SK-N-SH (cell line): ENCODE measurements at regions not wholly inside any gene's neighbourhood (a gene's known extent, or its start where the extent isn't known, plus 50 kb on each side); places are given as distances from the start of the nearest gene placed in this dataset.
"Not testable (repeated sequence)": the region's sequence is repeated elsewhere in the genome, so short reads cannot be mapped to it uniquely, and the experiment has no call there.

Source experiments
- CTCF ChIA-PET: fragments of 300-600, 350-600 bp; formaldehyde crosslinking; extraction: SDS; loops from one replicate; lab custom pipeline; 2021; lab: Yijun Ruan, JAX
- POLR2A ChIA-PET: fragments of 350-600 bp; sonication (Branson Sonifier 250); formaldehyde crosslinking; extraction: SDS; loops from one replicate; lab custom pipeline; 2020; ENCODE audit warnings: antibody characterized with exemption, inconsistent platforms; lab: Yijun Ruan, JAX
- DNase-seq: peaks from one replicate; pipeline ENCODE4 v3.0.0; 2012
- H2AFZ ChIP-seq: fragments of 200-600 bp; sonication (generic); 2 replicates; pipeline ENCODE4 v1.8.1; 2016; ENCODE audit warnings: antibody characterized with exemption, mild to moderate bottlenecking, low read depth
- H3F3A ChIP-seq: fragments of 200-600 bp; sonication (generic); replicated peaks from 2 replicates; pipeline ENCODE3; 2016; ENCODE audit warnings: antibody characterized with exemption, mild to moderate bottlenecking; ENCODE audit not compliant: insufficient read depth
- H3K27ac ChIP-seq, 2 experiments: fragments of 200-500 bp in 1 of 2; fragments of 200-600 bp in 1 of 2; sonication (Bioruptor generic) in 1 of 2; sonication (generic), shearing (Covaris generic) in 1 of 2; 2 replicates each; pipeline versions ENCODE4 v1.5.1 to v1.6.1; 2014 to 2016; ENCODE audit warnings: low read depth in 2 of 2, inconsistent platforms in 1 of 2, low read length in 1 of 2, mild to moderate bottlenecking in 1 of 2, mixed read lengths in 1 of 2
- H3K27me3 ChIP-seq: fragments of 200-600 bp; sonication (generic), shearing (Covaris generic); 2 replicates; pipeline ENCODE4 v1.6.1; 2016; ENCODE audit warnings: mixed run types; ENCODE audit not compliant: insufficient read depth
- H3K36me3 ChIP-seq, 2 experiments: fragments of 200-500 bp in 1 of 2; fragments of 200-600 bp in 1 of 2; sonication (Bioruptor generic) in 1 of 2; sonication (generic) in 1 of 2; replicated peaks in 1 of 2; 2 replicates each; pipeline versions ENCODE3 to v1.5.1; 2014 to 2016; ENCODE audit warnings: low read length in 1 of 2, mild to moderate bottlenecking in 1 of 2; ENCODE audit not compliant: insufficient read depth in 2 of 2, control insufficient read depth in 1 of 2
- H3K4me1 ChIP-seq, 2 experiments: fragments of 200-500 bp in 1 of 2; fragments of 200-600 bp in 1 of 2; sonication (Bioruptor generic) in 1 of 2; sonication (generic), shearing (Covaris generic) in 1 of 2; 2 replicates each; pipeline versions ENCODE4 v1.5.1 to v1.6.1; 2014 to 2016; ENCODE audit warnings: low read depth in 1 of 2, low read length in 1 of 2, mixed run types in 1 of 2; ENCODE audit not compliant: insufficient read depth in 2 of 2, control insufficient read depth in 1 of 2
- H3K4me2 ChIP-seq: fragments of 200-600 bp; sonication (generic), shearing (Covaris generic); 2 replicates; pipeline ENCODE4 v1.6.1; 2017; ENCODE audit warnings: mixed run types
- H3K4me3 ChIP-seq, 2 experiments: fragments of 200-500 bp in 1 of 2; fragments of 200-600 bp in 1 of 2; sonication (Bioruptor generic) in 1 of 2; sonication (generic), shearing (Covaris generic) in 1 of 2; 2 replicates each; pipeline versions ENCODE4 v1.5.1 to v1.8.1; 2014 to 2016; ENCODE audit warnings: low read depth in 2 of 2, inconsistent platforms in 1 of 2, low read length in 1 of 2, mild to moderate bottlenecking in 1 of 2, mixed read lengths in 1 of 2, moderate library complexity in 1 of 2
- H3K79me2 ChIP-seq: fragments of 200-600 bp; sonication (generic); 2 replicates; pipeline ENCODE4 v1.8.1; 2017; ENCODE audit warnings: mild to moderate bottlenecking; ENCODE audit not compliant: insufficient read depth
- H3K9ac ChIP-seq: fragments of 200-600 bp; sonication (generic); 2 replicates; pipeline ENCODE4 v1.6.1; 2017; ENCODE audit warnings: mixed run types
- H3K9me2 ChIP-seq: fragments of 200-600 bp; sonication (generic); 2 replicates; pipeline ENCODE4 v1.6.1; 2017; ENCODE audit warnings: mixed run types
- H3K9me3 ChIP-seq: fragments of 200-600 bp; sonication (generic); 2 replicates; pipeline ENCODE4 v1.6.1; 2017; ENCODE audit warnings: mixed run types, mild to moderate bottlenecking, moderate library complexity
- H4K20me1 ChIP-seq: fragments of 200-600 bp; sonication (generic); 2 replicates; pipeline ENCODE4 v1.6.1; 2017; ENCODE audit warnings: mild to moderate bottlenecking, mixed run types; ENCODE audit not compliant: insufficient read depth
- CTCF ChIP-seq: fragments of 200-600 bp; sonication (generic); IDR thresholded peaks from 2 replicates; pipeline ENCODE4 v1.6.1; 2017; ENCODE audit warnings: antibody characterized with exemption, mild to moderate bottlenecking, moderate library complexity
- ELF1 ChIP-seq: IDR thresholded peaks from 2 replicates; pipeline ENCODE4 v1.4.0; 2012
- EP300 ChIP-seq, 2 experiments: IDR thresholded peaks; 2 replicates each; pipeline versions ENCODE4 v1.4.0 to v1.6.1; 2012; ENCODE audit warnings: borderline replicate concordance in 1 of 2, low read depth in 1 of 2, low read length in 1 of 2
- FOSL2 ChIP-seq: IDR thresholded peaks from 2 replicates; pipeline ENCODE4 v1.4.0; 2012; ENCODE audit warnings: low read depth, mild to moderate bottlenecking, moderate library complexity, borderline replicate concordance
- FOXJ3 ChIP-seq: sonication (generic); formaldehyde crosslinking; IDR thresholded peaks from 2 replicates; pipeline ENCODE4 v1.5.1; 2020; ENCODE audit warnings: mild to moderate bottlenecking, missing genetic modification reagents
- GABPA ChIP-seq: IDR thresholded peaks from 2 replicates; pipeline ENCODE4 v1.4.0; 2012; ENCODE audit warnings: low read depth, mild to moderate bottlenecking
- GATA2 ChIP-seq: sonication (generic); formaldehyde crosslinking; IDR thresholded peaks from 2 replicates; pipeline ENCODE4 v1.5.0; 2020; ENCODE audit warnings: mild to moderate bottlenecking, missing genetic modification reagents
- IRF3 ChIP-seq: fragments of 150-350 bp; IDR thresholded peaks from 2 replicates; pipeline ENCODE4 v1.6.1; 2016; ENCODE audit warnings: mild to moderate bottlenecking, low read depth, low read length
- MAX ChIP-seq: IDR thresholded peaks from 2 replicates; pipeline ENCODE4 v1.4.0; 2012; ENCODE audit warnings: low read depth
- NFIC ChIP-seq: IDR thresholded peaks from 2 replicates; pipeline ENCODE4 v1.4.0; 2012; ENCODE audit warnings: borderline replicate concordance
- RAD21 ChIP-seq: IDR thresholded peaks from 2 replicates; pipeline ENCODE4 v1.6.1; 2012; ENCODE audit warnings: mild to moderate bottlenecking, low read length
- RXRA ChIP-seq: IDR thresholded peaks from 2 replicates; pipeline ENCODE4 v1.4.0; 2012; ENCODE audit warnings: low read depth, mild to moderate bottlenecking, borderline replicate concordance
- SIN3A ChIP-seq: IDR thresholded peaks from 2 replicates; pipeline ENCODE4 v1.6.1; 2012; ENCODE audit warnings: low read depth, mild to moderate bottlenecking, low read length, moderate library complexity, borderline replicate concordance
- SMC3 ChIP-seq: IDR thresholded peaks from 2 replicates; pipeline ENCODE4 v1.6.1; 2012; ENCODE audit warnings: low read depth, low read length, improper control_type of control experiment
- USF1 ChIP-seq: IDR thresholded peaks from 2 replicates; pipeline ENCODE4 v1.4.0; 2012; ENCODE audit warnings: low read depth, borderline replicate concordance
- YY1 ChIP-seq: IDR thresholded peaks from 2 replicates; pipeline ENCODE4 v1.4.0; 2012; ENCODE audit warnings: low read depth, mild to moderate bottlenecking
- ZBTB33 ChIP-seq: IDR thresholded peaks from 2 replicates; pipeline ENCODE4 v1.4.0; 2012; ENCODE audit warnings: low read depth, borderline replicate concordance
- WGBS: methylation state at CpG from one replicate; pipeline ENCODE4 v1.1.6; 2017; ENCODE audit warnings: low lambda C conversion rate; 5-methylcytosine and 5-hydroxymethylcytosine counted together

- H3K9ac ChIP-seq: no peak overlapping the region
- H3K4me2 ChIP-seq: no peak overlapping the region
- ChIA-PET CTCF (no interaction called here), POLR2A (no interaction called here)
- H3K9me3 ChIP-seq: no peaks in the 10 kb centered on the region
- no peaks in the 10 kb centered on the region for H3K36me3 ChIP-seq
- no peaks in the 10 kb centered on the region for H3K79me2 ChIP-seq
- no peak overlapping the region for H3K27ac ChIP-seq
- no peak for DNase-seq
- H3K4me1 ChIP-seq: no peaks in the 10 kb centered on the region
- H3K9me2 ChIP-seq: no peaks in the 10 kb centered on the region
- H2AFZ ChIP-seq: no peak overlapping the region
- H3F3A ChIP-seq: no peaks in the 10 kb centered on the region
- no peak for TF ChIP-seq SIN3A
- no peak for TF ChIP-seq IRF3
- no peak for TF ChIP-seq SMC3
- no peak for TF ChIP-seq YY1
- TF ChIP-seq ZBTB33: no peak
- TF ChIP-seq EP300 (IDR thresholded peaks at IDR 0.05; ENCODE audit: borderline replicate concordance in 1 of 2, low read depth in 1 of 2, low read length in 1 of 2): no peak
- TF ChIP-seq GATA2 (CRISPR knock-in tag): no peak
- no peak for TF ChIP-seq MAX
- no peak for TF ChIP-seq FOSL2
- no peak for TF ChIP-seq GABPA
- TF ChIP-seq NFIC: no peak
- TF ChIP-seq RAD21: no peak
- no peak for TF ChIP-seq ELF1
- no peak for TF ChIP-seq CTCF
- no peak for TF ChIP-seq RXRA
- TF ChIP-seq FOXJ3: no peak
- no peak for TF ChIP-seq USF1
- 0% methylated on average over 1 of the region's 1 CpG for WGBS
- no peaks in the 10 kb centered on the region for H3K27me3 ChIP-seq
- no peaks in the 10 kb centered on the region for H4K20me1 ChIP-seq
- no peak overlapping the region for H3K4me3 ChIP-seq
These were observed 70.1 kb downstream of the DMP1 start for GRCh38 chr4:87720094-87720691.

- H3F3A ChIP-seq, DNase-seq, H3K4me3 ChIP-seq, H3K79me2 ChIP-seq, H3K27ac ChIP-seq, H3K27me3 ChIP-seq, H3K9me2 ChIP-seq, H3K9me3 ChIP-seq, H3K9ac ChIP-seq, H3K4me2 ChIP-seq, H3K36me3 ChIP-seq, H3K4me1 ChIP-seq, POLR2A ChIA-PET, H2AFZ ChIP-seq, H4K20me1 ChIP-seq, CTCF ChIA-PET: not testable (repeated sequence)
- WGBS: 18% methylated on average over 1 of the region's 1 CpG
These were observed 74.1 kb upstream of the IBSP start for GRCh38 chr4:87725287-87725686.
